VCaP (cell line): ENCODE measurements at regions not wholly inside any gene's neighbourhood (a gene's known extent, or its start where the extent isn't known, plus 50 kb on each side); places are given as distances from the start of the nearest gene placed in this dataset.

Experiments used
- H3K27ac ChIP-seq: fragments of 450-650 bp; 2 replicates; pipeline ENCODE4 v1.5.1; 2017
- TF ChIP-seq, protein P1 (sequence below): fragments of 450-650 bp; conservative IDR thresholded peaks from 2 replicates; pipeline ENCODE4 v1.5.1; 2017; ENCODE audit warnings: mild to moderate bottlenecking, moderate library complexity

DNA sequence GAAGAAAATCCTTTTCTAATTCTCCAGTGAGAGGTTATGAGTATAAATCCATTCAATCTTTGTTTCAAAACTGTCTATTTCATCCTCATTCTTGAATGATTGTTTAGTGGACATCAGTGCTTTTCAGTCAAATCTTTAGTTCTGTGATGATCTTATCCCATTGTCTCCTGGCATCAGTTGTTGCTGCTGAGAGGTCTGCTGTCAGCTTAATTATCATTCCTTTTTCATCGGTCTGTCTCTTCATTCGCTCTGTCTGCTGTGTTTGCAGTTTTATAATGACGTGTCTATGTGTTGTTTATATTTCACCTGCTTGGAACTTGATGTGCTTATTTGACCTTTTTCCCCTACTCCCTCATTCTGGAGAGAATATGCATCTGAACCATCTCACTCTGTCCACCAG lies 69.2 kb upstream of the GLI2 start:
- TF ChIP-seq, protein P1, sequence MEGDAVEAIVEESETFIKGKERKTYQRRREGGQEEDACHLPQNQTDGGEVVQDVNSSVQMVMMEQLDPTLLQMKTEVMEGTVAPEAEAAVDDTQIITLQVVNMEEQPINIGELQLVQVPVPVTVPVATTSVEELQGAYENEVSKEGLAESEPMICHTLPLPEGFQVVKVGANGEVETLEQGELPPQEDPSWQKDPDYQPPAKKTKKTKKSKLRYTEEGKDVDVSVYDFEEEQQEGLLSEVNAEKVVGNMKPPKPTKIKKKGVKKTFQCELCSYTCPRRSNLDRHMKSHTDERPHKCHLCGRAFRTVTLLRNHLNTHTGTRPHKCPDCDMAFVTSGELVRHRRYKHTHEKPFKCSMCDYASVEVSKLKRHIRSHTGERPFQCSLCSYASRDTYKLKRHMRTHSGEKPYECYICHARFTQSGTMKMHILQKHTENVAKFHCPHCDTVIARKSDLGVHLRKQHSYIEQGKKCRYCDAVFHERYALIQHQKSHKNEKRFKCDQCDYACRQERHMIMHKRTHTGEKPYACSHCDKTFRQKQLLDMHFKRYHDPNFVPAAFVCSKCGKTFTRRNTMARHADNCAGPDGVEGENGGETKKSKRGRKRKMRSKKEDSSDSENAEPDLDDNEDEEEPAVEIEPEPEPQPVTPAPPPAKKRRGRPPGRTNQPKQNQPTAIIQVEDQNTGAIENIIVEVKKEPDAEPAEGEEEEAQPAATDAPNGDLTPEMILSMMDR, result no peak
- no peak overlapping the region for H3K27ac ChIP-seq

DNA sequence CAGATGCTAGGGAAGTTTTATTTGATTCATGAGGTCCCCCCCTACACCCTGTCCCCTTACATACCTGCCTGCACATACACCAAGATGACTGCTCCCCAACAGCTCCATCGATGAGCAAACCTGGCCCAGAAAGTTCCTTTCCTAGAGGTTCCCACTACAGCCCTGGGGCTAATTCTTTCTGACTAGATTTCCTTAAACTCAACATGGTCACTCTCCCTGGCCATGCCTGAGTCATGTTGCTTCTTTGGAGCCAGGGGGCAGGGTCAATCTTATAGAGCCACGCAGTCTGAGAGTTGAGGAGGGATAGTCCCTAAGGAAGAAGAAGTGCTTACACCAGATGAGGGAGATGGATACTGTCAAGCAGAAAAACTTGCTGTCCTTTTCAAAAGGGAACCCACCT lies 67.7 kb upstream of the GLI2 start:
- H3K27ac ChIP-seq, result no peak overlapping the region
- TF ChIP-seq, protein P1, result no peak

GRCh38 chr2:120669121-120669952 lies 66.3 kb upstream of the GLI2 start:
- TF ChIP-seq, protein P1, result no peak
- no peak overlapping the region for H3K27ac ChIP-seq

DNA sequence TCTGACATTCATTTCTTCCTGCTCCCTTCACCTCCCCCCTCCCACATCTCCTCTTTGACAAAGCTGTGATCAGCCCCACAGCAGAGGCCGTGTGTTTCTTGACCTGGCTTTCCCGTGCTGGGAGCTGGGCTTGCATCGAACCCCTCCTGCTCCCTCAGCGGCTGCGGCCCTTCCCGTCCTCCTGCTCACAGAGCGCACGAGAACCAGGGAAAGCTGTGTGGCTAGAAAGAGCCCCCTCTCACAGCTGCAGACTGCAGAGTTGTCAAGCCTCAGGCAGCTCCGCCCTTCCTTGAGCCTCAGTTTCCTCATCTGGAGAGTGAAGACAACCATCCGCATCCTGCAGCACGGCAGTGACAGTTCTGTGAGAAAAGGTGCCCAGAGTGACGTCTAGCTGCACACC lies 65.7 kb upstream of the GLI2 start:
- TF ChIP-seq, protein P1, result no peak
- H3K27ac ChIP-seq, result no peak overlapping the region

- H3K27ac ChIP-seq, result no peak overlapping the region
- TF ChIP-seq, protein P1, result no peak
These were observed 65.3 kb upstream of the GLI2 start for GRCh38 chr2:120670371-120670770.

DNA sequence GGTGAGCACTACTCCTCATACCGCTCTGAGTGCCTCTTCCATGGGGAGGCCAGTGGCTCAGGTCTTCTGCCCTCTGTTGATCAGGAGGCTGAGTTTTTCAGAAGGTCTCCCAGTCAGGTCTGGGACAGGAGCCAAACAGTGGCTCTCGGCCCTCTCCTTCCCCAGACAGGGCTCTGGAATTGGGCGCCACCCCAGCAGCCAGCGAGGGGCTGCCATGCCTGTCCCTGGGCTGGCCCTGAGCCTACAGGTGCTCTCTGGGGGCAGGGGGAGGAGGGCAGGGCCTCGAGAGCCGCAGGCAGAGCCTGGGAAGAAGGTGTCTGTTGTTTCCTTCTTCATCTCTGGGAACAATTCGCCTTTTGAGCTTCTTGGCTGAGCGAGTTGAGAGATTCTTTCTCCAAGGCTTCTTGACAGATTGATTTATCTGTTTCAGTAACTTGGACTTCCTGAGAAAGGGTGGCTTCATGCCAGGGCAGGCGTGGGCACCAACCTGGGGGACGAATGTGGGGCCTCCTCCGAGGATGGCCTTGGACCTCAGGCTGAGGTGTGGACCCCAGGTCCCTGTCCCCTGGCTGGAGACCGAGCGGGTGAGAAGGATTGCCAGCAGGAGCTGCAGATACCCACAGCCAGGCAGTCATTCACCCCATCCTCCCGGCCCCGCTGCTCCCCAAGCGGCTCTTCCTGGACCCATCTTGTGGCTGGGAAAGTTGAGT lies 64.7 kb upstream of the GLI2 start:
- no peak overlapping the region for H3K27ac ChIP-seq
- TF ChIP-seq, protein P1, result no peak

DNA sequence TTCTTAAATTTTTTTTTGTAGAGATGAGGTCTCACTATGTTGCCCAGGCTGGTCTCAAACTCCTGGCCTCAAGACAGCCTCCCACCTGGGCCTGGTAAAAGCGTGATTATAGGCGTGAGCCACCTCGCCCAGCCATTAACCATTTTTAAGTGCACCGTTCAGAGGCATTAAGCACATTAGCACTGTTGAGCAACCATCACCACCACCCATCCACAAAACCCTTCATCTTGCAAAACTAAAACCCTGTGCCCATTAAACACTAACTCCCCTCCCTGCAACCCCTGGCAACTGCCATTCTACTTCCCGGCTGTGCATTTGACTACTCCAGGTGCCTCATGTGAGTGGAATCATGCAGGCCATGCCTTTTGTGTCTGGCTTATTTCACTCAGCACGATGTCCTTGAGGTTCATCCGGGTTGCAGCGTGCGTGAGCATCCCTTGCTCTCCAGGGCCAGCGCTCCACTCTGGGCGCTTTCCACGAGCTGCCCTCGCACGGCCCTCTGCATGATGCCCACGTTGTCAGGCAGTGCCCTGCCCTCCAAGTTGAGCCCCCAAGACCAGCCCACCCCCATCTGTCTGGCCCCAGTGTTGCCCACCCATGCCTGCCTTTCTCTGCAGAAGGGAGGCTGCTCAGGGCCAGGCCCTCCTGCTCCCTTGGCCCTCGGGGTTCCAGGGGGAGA lies 63.0 kb upstream of the GLI2 start:
- H3K27ac ChIP-seq, result no peak overlapping the region
- TF ChIP-seq, protein P1, result no peak
